RWPE1 (cell line): ENCODE measurements at regions not wholly inside any gene's neighbourhood (a gene's known extent, or its start where the extent isn't known, plus 50 kb on each side); places are given as distances from the start of the nearest gene placed in this dataset.

ENCODE experiments used
- CTCF ChIA-PET: fragments of 350-600 bp; sonication (Branson Sonifier 250); formaldehyde crosslinking; extraction: SDS; loops from one replicate; lab custom pipeline; 2021; lab: Yijun Ruan, JAX
- POLR2A ChIA-PET: fragments of 400-600 bp; formaldehyde crosslinking; extraction: SDS; loops from one replicate; lab custom pipeline; 2020; ENCODE audit warnings: antibody characterized with exemption; ENCODE audit not compliant: low non-redundant PET; lab: Yijun Ruan, JAX
- DNase-seq: peaks from one replicate; pipeline ENCODE4 v3.0.0; 2012; ENCODE audit warnings: low spot score
- H3K27ac ChIP-seq: fragments of 450-650 bp; 2 replicates; pipeline ENCODE4 v1.5.1; 2017
- TF ChIP-seq, protein P1 (sequence below): fragments of 450-650 bp; conservative IDR thresholded peaks from 2 replicates; pipeline ENCODE4 v1.5.1; 2017; ENCODE audit warnings: low read depth, mild to moderate bottlenecking

- no peak overlapping the region for H3K27ac ChIP-seq
- CTCF ChIA-PET: no interaction called here
- POLR2A ChIA-PET: no interaction called here
- DNase-seq: no peak
- TF ChIP-seq, protein P1, sequence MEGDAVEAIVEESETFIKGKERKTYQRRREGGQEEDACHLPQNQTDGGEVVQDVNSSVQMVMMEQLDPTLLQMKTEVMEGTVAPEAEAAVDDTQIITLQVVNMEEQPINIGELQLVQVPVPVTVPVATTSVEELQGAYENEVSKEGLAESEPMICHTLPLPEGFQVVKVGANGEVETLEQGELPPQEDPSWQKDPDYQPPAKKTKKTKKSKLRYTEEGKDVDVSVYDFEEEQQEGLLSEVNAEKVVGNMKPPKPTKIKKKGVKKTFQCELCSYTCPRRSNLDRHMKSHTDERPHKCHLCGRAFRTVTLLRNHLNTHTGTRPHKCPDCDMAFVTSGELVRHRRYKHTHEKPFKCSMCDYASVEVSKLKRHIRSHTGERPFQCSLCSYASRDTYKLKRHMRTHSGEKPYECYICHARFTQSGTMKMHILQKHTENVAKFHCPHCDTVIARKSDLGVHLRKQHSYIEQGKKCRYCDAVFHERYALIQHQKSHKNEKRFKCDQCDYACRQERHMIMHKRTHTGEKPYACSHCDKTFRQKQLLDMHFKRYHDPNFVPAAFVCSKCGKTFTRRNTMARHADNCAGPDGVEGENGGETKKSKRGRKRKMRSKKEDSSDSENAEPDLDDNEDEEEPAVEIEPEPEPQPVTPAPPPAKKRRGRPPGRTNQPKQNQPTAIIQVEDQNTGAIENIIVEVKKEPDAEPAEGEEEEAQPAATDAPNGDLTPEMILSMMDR: no peak
Measured at GRCh38 chr3:65182682-65183081, 494.9 kb upstream of the ADAMTS9 start.

DNA sequence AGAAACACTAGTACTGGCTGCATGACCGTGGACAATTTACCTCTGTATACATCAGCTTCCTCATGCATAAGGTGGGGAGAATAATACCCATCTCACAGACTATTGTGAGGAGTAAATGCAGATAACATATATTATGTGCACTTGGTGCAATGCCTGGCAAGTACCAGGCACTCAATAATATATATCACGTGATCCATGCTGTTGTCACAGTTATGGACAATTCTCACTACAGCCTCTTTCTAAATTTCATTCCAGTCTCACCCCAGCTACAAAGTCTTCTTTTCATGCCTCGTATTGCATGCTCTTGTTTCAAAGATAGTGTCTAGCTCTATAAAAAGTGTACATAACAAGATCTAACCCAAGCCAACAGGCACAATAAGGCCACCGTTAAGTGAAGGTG lies 494.3 kb upstream of the ADAMTS9 start:
- CTCF ChIA-PET: no interaction called here
- POLR2A ChIA-PET: no interaction called here
- no peak overlapping the region for H3K27ac ChIP-seq
- TF ChIP-seq, protein P1: no peak
- DNase-seq: no peak

GRCh38 chr3:65181391-65181871 lies 493.6 kb upstream of the ADAMTS9 start:
- no peak for DNase-seq
- TF ChIP-seq, protein P1: no peak
- ChIA-PET CTCF (no interaction called here), POLR2A (no interaction called here)
- no peak overlapping the region for H3K27ac ChIP-seq

GRCh38 chr3:65178703-65179102 lies 490.9 kb upstream of the ADAMTS9 start:
- H3K27ac ChIP-seq: no peak overlapping the region
- TF ChIP-seq, protein P1: no peak
- ChIA-PET POLR2A (no interaction called here), CTCF (no interaction called here)
- DNase-seq: no peak

DNA sequence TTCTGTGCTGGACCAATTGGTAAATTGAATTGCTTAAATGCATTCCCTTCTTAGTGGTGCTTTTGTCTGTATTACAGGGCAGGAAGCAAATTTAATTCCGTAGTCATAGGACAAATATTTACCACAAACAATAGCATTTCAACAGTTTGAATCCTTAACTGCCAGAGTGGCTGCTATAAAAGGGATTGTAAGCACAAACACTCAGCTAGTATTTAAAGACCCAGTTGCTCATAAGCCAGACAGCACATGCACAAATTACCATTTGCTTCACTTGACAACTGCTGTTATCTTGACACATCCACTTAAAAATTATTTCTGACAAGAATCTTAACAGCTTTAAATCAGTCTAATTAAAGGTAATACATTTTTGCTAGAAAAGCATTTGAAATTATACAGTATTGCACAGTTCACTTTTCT lies 490.2 kb upstream of the ADAMTS9 start:
- ChIA-PET POLR2A (no interaction called here), CTCF (no interaction called here)
- H3K27ac ChIP-seq: no peak overlapping the region
- TF ChIP-seq, protein P1: no peak
- no peak for DNase-seq

- ChIA-PET CTCF (no interaction called here), POLR2A (no interaction called here)
- TF ChIP-seq, protein P1: no peak
- H3K27ac ChIP-seq: no peak overlapping the region
- DNase-seq: no peak
Measured at GRCh38 chr3:65174713-65175112, 486.9 kb upstream of the ADAMTS9 start.
